H1 (cell line): ENCODE measurements at regions not wholly inside any gene's neighbourhood (a gene's known extent, or its start where the extent isn't known, plus 50 kb on each side); places are given as distances from the start of the nearest gene placed in this dataset.

Experiments
- CTCF ChIA-PET: fragments of 300-600 bp; sonication (Branson Sonifier 250); formaldehyde crosslinking; loops from one replicate; lab custom pipeline; 2021; ENCODE audit not compliant: partially characterized antibody; lab: Charles Lee
- POLR2A ChIA-PET: fragments of 300-600 bp; sonication (Branson Sonifier 250); formaldehyde crosslinking; loops from one replicate; lab custom pipeline; 2021; ENCODE audit warnings: inconsistent platforms; ENCODE audit not compliant: partially characterized antibody; lab: Charles Lee
- DNase-seq, 2 experiments: peaks; one replicate each; pipeline versions ENCODE4 v3.0.0 to v3.0.0-alpha.2; 2010 to 2022; ENCODE audit warnings: low spot score in 2 of 2, low read depth in 1 of 2, mixed read lengths in 1 of 2
- FAIRE-seq: peaks from 2 replicates; lab custom pipeline; 2011; peaks lifted over from hg19 to GRCh38; lab: Jason Lieb, UNC
- H2AFZ ChIP-seq: 2 replicates; pipeline ENCODE4 v1.8.1; 2012; ENCODE audit warnings: low read length, inconsistent platforms
- H2AK5ac ChIP-seq: 2 replicates; pipeline ENCODE4 v1.6.1; 2013; ENCODE audit warnings: low read depth, low read length
- H2BK120ac ChIP-seq: replicated peaks from 2 replicates; pipeline ENCODE3; 2013; ENCODE audit warnings: low read depth, low read length, inconsistent platforms
- H2BK12ac ChIP-seq: 2 replicates; pipeline ENCODE4 v1.6.1; 2013; ENCODE audit warnings: low read depth, low read length
- H2BK15ac ChIP-seq: 2 replicates; pipeline ENCODE4 v1.6.1; 2013; ENCODE audit warnings: low read length
- H2BK20ac ChIP-seq: 2 replicates; pipeline ENCODE4 v1.6.1; 2013; ENCODE audit warnings: low read length
- H2BK5ac ChIP-seq: 2 replicates; pipeline ENCODE4 v1.6.1; 2013; ENCODE audit warnings: low read depth, low read length
- H3K14ac ChIP-seq: 2 replicates; pipeline ENCODE4 v1.6.1; 2013; ENCODE audit warnings: inconsistent platforms; ENCODE audit not compliant: insufficient read length
- H3K18ac ChIP-seq: 2 replicates; pipeline ENCODE4 v1.6.1; 2013; ENCODE audit warnings: low read length; ENCODE audit errors: extremely low read depth
- H3K23ac ChIP-seq: 2 replicates; pipeline ENCODE4 v1.6.1; 2013; ENCODE audit warnings: inconsistent platforms; ENCODE audit not compliant: insufficient read length
- H3K23me2 ChIP-seq: 2 replicates; pipeline ENCODE4 v1.6.1; 2013; ENCODE audit warnings: low read depth, low read length
- H3K27ac ChIP-seq: 2 replicates; pipeline ENCODE4 v1.6.1; 2011; ENCODE audit warnings: low read depth, low read length, inconsistent platforms
- H3K27me3 ChIP-seq, 4 experiments: replicated peaks in 1 of 4; 1 replicate in 1 of 4; 2 replicates in 3 of 4; pipeline versions ENCODE4 v1.6.1 to v1.8.1; 2011 to 2013; ENCODE audit warnings: low read length in 3 of 4, mild to moderate bottlenecking in 3 of 4, inconsistent platforms in 2 of 4, mixed read lengths in 2 of 4, moderate library complexity in 1 of 4; ENCODE audit not compliant: control insufficient read depth in 3 of 4, insufficient read depth in 3 of 4; ENCODE audit errors: extremely low read depth in 1 of 4
- H3K36me3 ChIP-seq, 4 experiments: 2 replicates each; pipeline versions ENCODE4 v1.6.1 to v1.8.1; 2011 to 2013; ENCODE audit warnings: mild to moderate bottlenecking in 4 of 4, low read length in 3 of 4, moderate library complexity in 2 of 4, control low read depth in 1 of 4, inconsistent platforms in 1 of 4; ENCODE audit not compliant: insufficient read depth in 4 of 4, control insufficient read depth in 2 of 4
- H3K4ac ChIP-seq: replicated peaks from 2 replicates; pipeline ENCODE3; 2013; ENCODE audit warnings: low read length, low read depth, mixed read lengths, inconsistent platforms; ENCODE audit not compliant: insufficient read length
- H3K4me1 ChIP-seq, 4 experiments: replicated peaks in 1 of 4; 1 replicate in 1 of 4; 2 replicates in 3 of 4; pipeline versions ENCODE4 v1.6.1 to v1.8.1; 2011 to 2013; ENCODE audit warnings: low read length in 3 of 4, inconsistent platforms in 2 of 4, mixed read lengths in 1 of 4; ENCODE audit not compliant: insufficient read depth in 4 of 4, control insufficient read depth in 3 of 4
- H3K4me2 ChIP-seq, 2 experiments: 2 replicates each; pipeline versions ENCODE4 v1.6.1 to v1.8.1; 2011 to 2013; ENCODE audit warnings: low read depth in 2 of 2, low read length in 2 of 2, control low read depth in 1 of 2, inconsistent platforms in 1 of 2, mild to moderate bottlenecking in 1 of 2; ENCODE audit not compliant: insufficient read depth in 1 of 2
- H3K4me3 ChIP-seq, 4 experiments: fragments of 200-600, 300-600 bp in 1 of 4; sonication (generic), shearing (Covaris generic), sonication (Bioruptor Twin) in 1 of 4; 2 replicates each; pipeline versions ENCODE4 v1.5.1 to v1.8.1; 2011 to 2016; ENCODE audit warnings: low read length in 4 of 4, low read depth in 3 of 4, control low read depth in 2 of 4, inconsistent platforms in 2 of 4, mild to moderate bottlenecking in 2 of 4, mixed read lengths in 1 of 4, moderate library complexity in 1 of 4; ENCODE audit not compliant: insufficient read depth in 2 of 4; ENCODE audit errors: extremely low read depth in 1 of 4
- H3K56ac ChIP-seq: replicated peaks from 2 replicates; pipeline ENCODE3; 2013; ENCODE audit warnings: low read depth, mild to moderate bottlenecking, mixed read lengths, low read length, inconsistent platforms; ENCODE audit not compliant: insufficient read length
- H3K79me1 ChIP-seq: 2 replicates; pipeline ENCODE4 v1.6.1; 2013; ENCODE audit warnings: low read depth, low read length, control low read depth
- H3K79me2 ChIP-seq, 2 experiments: 2 replicates each; pipeline versions ENCODE4 v1.6.1 to v1.8.1; 2012 to 2013; ENCODE audit warnings: low read length in 2 of 2, mild to moderate bottlenecking in 2 of 2, inconsistent platforms in 1 of 2; ENCODE audit not compliant: insufficient read depth in 2 of 2, control insufficient read depth in 1 of 2
- H3K9ac ChIP-seq, 4 experiments: replicated peaks in 1 of 4; 1 replicate in 1 of 4; 2 replicates in 3 of 4; pipeline versions ENCODE4 v1.6.1 to v1.8.1; 2011 to 2013; ENCODE audit warnings: low read depth in 3 of 4, low read length in 3 of 4, control low read depth in 2 of 4, mild to moderate bottlenecking in 2 of 4, moderate library complexity in 2 of 4, inconsistent platforms in 1 of 4; ENCODE audit errors: extremely low read depth in 1 of 4
- H3K9me3 ChIP-seq, 2 experiments: 2 replicates each; pipeline versions ENCODE4 v1.6.1 to v1.8.1; 2012 to 2013; ENCODE audit warnings: mild to moderate bottlenecking in 2 of 2, moderate library complexity in 2 of 2, control low read depth in 1 of 2, inconsistent platforms in 1 of 2, low read depth in 1 of 2, low read length in 1 of 2, mixed read lengths in 1 of 2; ENCODE audit not compliant: insufficient read depth in 2 of 2
- H4K20me1 ChIP-seq, 2 experiments: replicated peaks in 1 of 2; 2 replicates each; pipeline versions ENCODE3 to v1.8.1; 2011 to 2013; ENCODE audit warnings: inconsistent platforms in 2 of 2, low read length in 2 of 2, mild to moderate bottlenecking in 1 of 2; ENCODE audit not compliant: insufficient read depth in 2 of 2, control insufficient read depth in 1 of 2
- H4K5ac ChIP-seq: 2 replicates; pipeline ENCODE4 v1.6.1; 2013; ENCODE audit warnings: low read length, low read depth, mixed read lengths, inconsistent platforms; ENCODE audit not compliant: insufficient read length
- H4K8ac ChIP-seq: 2 replicates; pipeline ENCODE4 v1.8.0; 2013; ENCODE audit warnings: mild to moderate bottlenecking, moderate library complexity, low read length, inconsistent platforms; ENCODE audit not compliant: insufficient read depth; ENCODE audit errors: extremely low read depth
- H4K91ac ChIP-seq: replicated peaks from 2 replicates; pipeline ENCODE3; 2013; ENCODE audit warnings: low read length, mixed read lengths, inconsistent platforms; ENCODE audit not compliant: insufficient read length
- CHD1 ChIP-seq: IDR thresholded peaks from 2 replicates; pipeline ENCODE4 v1.6.1; 2012; ENCODE audit warnings: low read depth, low read length, improper control_type of control experiment
- CTBP2 ChIP-seq: IDR thresholded peaks from 2 replicates; pipeline ENCODE4 v1.7.0; 2011; ENCODE audit warnings: borderline replicate concordance, mild to moderate bottlenecking, moderate library complexity, mixed read lengths, low read length; ENCODE audit not compliant: insufficient read depth, insufficient read length
- CTCF ChIP-seq, 3 experiments: IDR thresholded peaks; 1 replicate in 2 of 3; 2 replicates in 1 of 3; pipeline versions ENCODE4 v1.5.1 to v1.6.1; 2011; ENCODE audit warnings: low read length in 3 of 3, mild to moderate bottlenecking in 3 of 3, inconsistent platforms in 2 of 3, low read depth in 1 of 3, moderate library complexity in 1 of 3; ENCODE audit not compliant: insufficient read depth in 1 of 3; ENCODE audit errors: control extremely low read depth in 1 of 3
- HDAC2 ChIP-seq, 2 experiments: fragments of 300-600 bp in 1 of 2; sonication (generic) in 1 of 2; IDR thresholded peaks; 2 replicates each; pipeline ENCODE4 v1.6.1; 2011 to 2012; ENCODE audit warnings: low read depth in 2 of 2, low read length in 2 of 2, mild to moderate bottlenecking in 2 of 2, moderate library complexity in 2 of 2, borderline replicate concordance in 1 of 2, inconsistent platforms in 1 of 2
- NANOG ChIP-seq: IDR thresholded peaks from 2 replicates; pipeline ENCODE4 v1.6.1; 2011; ENCODE audit warnings: low read length, low read depth, mild to moderate bottlenecking, inconsistent platforms; ENCODE audit not compliant: insufficient read depth, poor library complexity, severe bottlenecking
- TEAD4 ChIP-seq: IDR thresholded peaks from 2 replicates; pipeline ENCODE4 v1.6.1; 2012; ENCODE audit warnings: low read depth, low read length, inconsistent platforms, mixed read lengths
- WGBS, 2 experiments: shearing (Covaris generic) in 1 of 2; methylation state at CpG; one replicate each; pipeline versions ENCODE4 v1.1.6 to v1.1.7; 2013 to 2015; ENCODE audit warnings: low lambda C conversion rate in 2 of 2, mixed read lengths in 2 of 2, inconsistent platforms in 1 of 2, low coverage in 1 of 2, missing lambda C conversion rate in 1 of 2; ENCODE audit not compliant: insufficient replicate concordance in 2 of 2, insufficient coverage in 1 of 2, insufficient read length in 1 of 2; ENCODE audit errors: extremely low coverage in 1 of 2, missing lambda C conversion rate in 1 of 2; 5-methylcytosine and 5-hydroxymethylcytosine counted together

- Histone ChIP-seq H3K4me2 (no peak overlapping the region), H3K14ac (no peak overlapping the region), H2BK20ac (no peak overlapping the region), H3K27ac (no peak overlapping the region), H3K9ac (no peak overlapping the region), H2AK5ac (no peak overlapping the region), H3K79me2 (no peaks in the 10 kb centered on the region), H3K56ac (no peak overlapping the region), H3K4ac (no peak overlapping the region), H2BK15ac (no peak overlapping the region), H4K20me1 (no peaks in the 10 kb centered on the region), H3K9me3 (no peaks in the 10 kb centered on the region), H2AFZ (no peak overlapping the region), H4K8ac (no peak overlapping the region), H3K4me3 (no peak overlapping the region), H3K23ac (no peak overlapping the region), H2BK120ac (no peak overlapping the region), H3K27me3 (no peaks in the 10 kb centered on the region), H2BK5ac (no peak overlapping the region), H4K91ac (no peak overlapping the region), H3K23me2 (no peaks in the 10 kb centered on the region), H2BK12ac (no peak overlapping the region), H3K4me1 (no peaks in the 10 kb centered on the region), H4K5ac (no peak overlapping the region), H3K79me1 (no peaks in the 10 kb centered on the region), H3K36me3 (no peaks in the 10 kb centered on the region), H3K18ac (no peak overlapping the region)
- CTCF ChIA-PET = no interaction called here
- 88% methylated on average over 4 of the region's 4 CpGs; no CpG with 5 or more reads in 1 of the 2 experiments for WGBS, 2 experiments
- POLR2A ChIA-PET = no interaction called here
- FAIRE-seq (no peak), DNase-seq (no peak)
- TF ChIP-seq CTCF (IDR thresholded peaks at IDR 0.05; ENCODE audit: control extremely low read depth in 1 of 3, insufficient read depth in 1 of 3, low read depth in 1 of 3, low read length in 3 of 3) (no peak), NANOG (no peak), HDAC2 (IDR thresholded peaks at IDR 0.05; ENCODE audit: borderline replicate concordance in 1 of 2, low read depth in 2 of 2, low read length in 2 of 2) (no peak), CHD1 (no peak), CTBP2 (no peak), TEAD4 (no peak)
Measured at GRCh38 chr4:28427306-28428085, 1566.9 kb downstream of the STIM2 start.
